ENCODE measurements at regions not wholly inside any gene's neighbourhood (a gene's known extent, or its start where the extent isn't known, plus 50 kb on each side); places are given as distances from the start of the nearest gene placed in this dataset.

GRCh38 chr2:2932692-2933305 lies 444.8 kb downstream of the EIPR1 start:
- TF ChIP-seq EZH2phosphoT487 (IDR thresholded peaks at IDR 0.05; ENCODE audit: borderline replicate concordance, low read depth, low read length) (no peak), CTCF (conservative IDR thresholded peaks at IDR 0.05; ENCODE audit: low read length) (no peak)
- H3K36me3 ChIP-seq (ENCODE audit: insufficient read depth, low read length) = no peaks in the 10 kb centered on the region
- ChIA-PET POLR2A (interaction anchor here (1.3 kb wide), 1 partner anchor 12 kb away, joined by 3 read pairs; no protein-coding TSS in a partner anchor), CTCF (ENCODE audit: unreplicated experiment) (no interaction called here)
- BruUV-seq (replicated peaks) = no TSS peak
- DNase-seq (ENCODE audit: low spot score) = no peak
- H2AFZ ChIP-seq (ENCODE audit: low read length) = no peak overlapping the region
- no peaks in the 10 kb centered on the region for H3K4me1 ChIP-seq (ENCODE audit: insufficient read depth, low read length, poor library complexity, severe bottlenecking)
- H4K20me1 ChIP-seq (ENCODE audit: insufficient read depth, low read length) = no peaks in the 10 kb centered on the region
- H3K9me3 ChIP-seq (ENCODE audit: low read length) = peaks cover 9% of the 10 kb centered on the region; the same call in 1 of the 2 replicates
- no peak overlapping the region for H3K27ac ChIP-seq (ENCODE audit: low read depth, low read length, poor library complexity, severe bottlenecking)
- no peak overlapping the region for H3K4me2 ChIP-seq (ENCODE audit: low read length)
- H3K9me2 ChIP-seq (ENCODE audit: insufficient read depth, low read length) = no peaks in the 10 kb centered on the region
- intact Hi-C loops (cut with micrococcal nuclease; ENCODE audit: unreplicated experiment) = no loop called here
- no peak overlapping the region for H3K4me3 ChIP-seq (ENCODE audit: low read depth, low read length, poor library complexity, severe bottlenecking)
- H3K79me2 ChIP-seq (ENCODE audit: insufficient read depth, low read depth, low read length) = no peaks in the 10 kb centered on the region

GRCh38 chr2:2932189-2932588 lies 445.4 kb downstream of the EIPR1 start:
- peaks cover 9% of the 10 kb centered on the region; the same call in 1 of the 2 replicates for H3K9me3 ChIP-seq (ENCODE audit: low read length)
- DNase-seq (ENCODE audit: low spot score) = no peak
- no peaks in the 10 kb centered on the region for H4K20me1 ChIP-seq (ENCODE audit: insufficient read depth, low read length)
- POLR2A ChIA-PET = interaction anchor here (1.3 kb wide), 1 partner anchor 12 kb away, joined by 3 read pairs; no protein-coding TSS in a partner anchor
- H3K4me3 ChIP-seq (ENCODE audit: low read depth, low read length, poor library complexity, severe bottlenecking) = no peak overlapping the region
- H3K27ac ChIP-seq (ENCODE audit: low read depth, low read length, poor library complexity, severe bottlenecking) = no peak overlapping the region
- H3K9me2 ChIP-seq (ENCODE audit: insufficient read depth, low read length) = no peaks in the 10 kb centered on the region
- H3K4me1 ChIP-seq (ENCODE audit: insufficient read depth, low read length, poor library complexity, severe bottlenecking) = no peaks in the 10 kb centered on the region
- BruUV-seq (replicated peaks) = no TSS peak
- CTCF ChIA-PET (ENCODE audit: unreplicated experiment) = no interaction called here
- H3K36me3 ChIP-seq (ENCODE audit: insufficient read depth, low read length) = no peaks in the 10 kb centered on the region
- intact Hi-C loops (cut with micrococcal nuclease; ENCODE audit: unreplicated experiment) = no loop called here
- no peak overlapping the region for H3K4me2 ChIP-seq (ENCODE audit: low read length)
- no peaks in the 10 kb centered on the region for H3K79me2 ChIP-seq (ENCODE audit: insufficient read depth, low read depth, low read length)
- H2AFZ ChIP-seq (ENCODE audit: low read length) = no peak overlapping the region
- TF ChIP-seq CTCF (conservative IDR thresholded peaks at IDR 0.05; ENCODE audit: low read length) (no peak), EZH2phosphoT487 (IDR thresholded peaks at IDR 0.05; ENCODE audit: borderline replicate concordance, low read depth, low read length) (no peak)

GRCh38 chr2:2931318-2932075 lies 446.1 kb downstream of the EIPR1 start:
- Histone ChIP-seq H3K4me3 (ENCODE audit: low read depth, low read length, poor library complexity, severe bottlenecking) (no peak overlapping the region), H3K79me2 (ENCODE audit: insufficient read depth, low read depth, low read length) (no peaks in the 10 kb centered on the region), H3K36me3 (ENCODE audit: insufficient read depth, low read length) (no peaks in the 10 kb centered on the region), H3K9me3 (ENCODE audit: low read length) (peaks cover 9% of the 10 kb centered on the region; the same call in 1 of the 2 replicates), H3K4me1 (ENCODE audit: insufficient read depth, low read length, poor library complexity, severe bottlenecking) (peaks cover 6% of the 10 kb centered on the region), H3K9me2 (ENCODE audit: insufficient read depth, low read length) (no peaks in the 10 kb centered on the region), H4K20me1 (ENCODE audit: insufficient read depth, low read length) (no peaks in the 10 kb centered on the region), H3K4me2 (ENCODE audit: low read length) (no peak overlapping the region), H3K27ac (ENCODE audit: low read depth, low read length, poor library complexity, severe bottlenecking) (no peak overlapping the region), H2AFZ (ENCODE audit: low read length) (no peak overlapping the region)
- intact Hi-C loops (cut with micrococcal nuclease; ENCODE audit: unreplicated experiment) = no loop called here
- no peak for TF ChIP-seq EZH2phosphoT487 (IDR thresholded peaks at IDR 0.05; ENCODE audit: borderline replicate concordance, low read depth, low read length)
- TF ChIP-seq CTCF (conservative IDR thresholded peaks at IDR 0.05; ENCODE audit: low read length) = no peak
- CTCF ChIA-PET (ENCODE audit: unreplicated experiment) = no interaction called here
- POLR2A ChIA-PET = interaction anchor here (1.3 kb wide), 1 partner anchor 11 kb away, joined by 3 read pairs; no protein-coding TSS in a partner anchor
- no peak for DNase-seq (ENCODE audit: low spot score)
- no TSS peak for BruUV-seq (replicated peaks)
